ENCODE measurements at regions not wholly inside any gene's neighbourhood (a gene's known extent, or its start where the extent isn't known, plus 50 kb on each side); places are given as distances from the start of the nearest gene placed in this dataset.

- Histone ChIP-seq H3K36me3 (no peaks in the 10 kb centered on the region), H3K27ac (no peak overlapping the region), H3K4me3 (no peak overlapping the region), H3K9me3 (no peaks in the 10 kb centered on the region), H3K27me3 (no peaks in the 10 kb centered on the region), H3K4me1 (no peaks in the 10 kb centered on the region)
- intact Hi-C loops (cut with DNase I; ENCODE audit: low total_unique reads) = no loop called here
- no peak for TF ChIP-seq POLR2A (IDR thresholded peaks at IDR 0.05)
- TF ChIP-seq, protein P1, sequence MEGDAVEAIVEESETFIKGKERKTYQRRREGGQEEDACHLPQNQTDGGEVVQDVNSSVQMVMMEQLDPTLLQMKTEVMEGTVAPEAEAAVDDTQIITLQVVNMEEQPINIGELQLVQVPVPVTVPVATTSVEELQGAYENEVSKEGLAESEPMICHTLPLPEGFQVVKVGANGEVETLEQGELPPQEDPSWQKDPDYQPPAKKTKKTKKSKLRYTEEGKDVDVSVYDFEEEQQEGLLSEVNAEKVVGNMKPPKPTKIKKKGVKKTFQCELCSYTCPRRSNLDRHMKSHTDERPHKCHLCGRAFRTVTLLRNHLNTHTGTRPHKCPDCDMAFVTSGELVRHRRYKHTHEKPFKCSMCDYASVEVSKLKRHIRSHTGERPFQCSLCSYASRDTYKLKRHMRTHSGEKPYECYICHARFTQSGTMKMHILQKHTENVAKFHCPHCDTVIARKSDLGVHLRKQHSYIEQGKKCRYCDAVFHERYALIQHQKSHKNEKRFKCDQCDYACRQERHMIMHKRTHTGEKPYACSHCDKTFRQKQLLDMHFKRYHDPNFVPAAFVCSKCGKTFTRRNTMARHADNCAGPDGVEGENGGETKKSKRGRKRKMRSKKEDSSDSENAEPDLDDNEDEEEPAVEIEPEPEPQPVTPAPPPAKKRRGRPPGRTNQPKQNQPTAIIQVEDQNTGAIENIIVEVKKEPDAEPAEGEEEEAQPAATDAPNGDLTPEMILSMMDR (IDR thresholded peaks at IDR 0.05) = no peak
- DNase-seq = no peak
Observed at GRCh38 chr2:175576270-175576669, 394.8 kb upstream of the ATP5MC3 start.

DNA sequence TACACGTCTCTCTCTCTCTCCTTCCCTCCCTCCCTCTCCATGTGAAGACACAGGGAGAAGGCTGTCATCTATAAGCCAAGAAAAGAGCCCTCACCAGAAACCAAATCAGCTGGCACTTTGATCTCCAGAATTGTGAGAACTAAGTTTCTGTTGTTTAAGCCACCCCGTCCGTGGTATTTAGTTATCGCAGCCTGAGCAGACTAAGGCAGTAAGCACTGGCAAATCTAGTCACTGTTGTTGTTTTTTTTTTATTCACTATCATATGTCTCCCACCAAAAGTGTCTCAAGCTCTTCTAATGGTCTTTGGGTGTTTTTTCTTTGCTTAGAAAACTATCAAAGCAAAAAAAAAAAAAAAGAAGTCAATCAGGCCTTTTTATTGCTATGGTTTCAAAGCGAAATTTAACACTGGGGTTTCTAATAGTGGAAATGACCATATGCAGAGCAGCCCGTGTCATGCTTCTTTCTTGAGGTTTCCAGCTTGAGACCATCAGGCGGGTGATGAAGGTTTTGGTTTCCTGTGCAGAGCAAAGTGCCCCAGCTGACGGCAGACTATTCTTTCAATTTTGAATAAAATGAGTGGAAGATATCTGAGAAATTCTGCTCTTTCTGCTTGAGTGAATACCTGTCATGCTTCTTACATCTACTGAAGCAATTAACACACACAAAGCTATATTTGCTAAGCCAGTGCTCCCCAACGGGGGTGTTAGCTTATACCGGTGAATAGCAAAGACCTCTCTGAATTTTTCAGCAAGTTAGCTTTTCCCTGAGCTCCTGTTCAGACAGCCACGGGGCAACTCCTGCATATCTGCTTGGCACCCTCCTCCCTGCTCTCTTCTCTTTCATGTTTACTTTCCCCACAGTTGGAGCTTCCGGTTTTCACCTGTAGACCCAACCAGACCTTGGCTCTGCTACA, 394.1 kb upstream of the ATP5MC3 start:
- DNase-seq = no peak
- no peaks in the 10 kb centered on the region for H3K27me3 ChIP-seq
- intact Hi-C loops (cut with DNase I; ENCODE audit: low total_unique reads) = no loop called here

DNA sequence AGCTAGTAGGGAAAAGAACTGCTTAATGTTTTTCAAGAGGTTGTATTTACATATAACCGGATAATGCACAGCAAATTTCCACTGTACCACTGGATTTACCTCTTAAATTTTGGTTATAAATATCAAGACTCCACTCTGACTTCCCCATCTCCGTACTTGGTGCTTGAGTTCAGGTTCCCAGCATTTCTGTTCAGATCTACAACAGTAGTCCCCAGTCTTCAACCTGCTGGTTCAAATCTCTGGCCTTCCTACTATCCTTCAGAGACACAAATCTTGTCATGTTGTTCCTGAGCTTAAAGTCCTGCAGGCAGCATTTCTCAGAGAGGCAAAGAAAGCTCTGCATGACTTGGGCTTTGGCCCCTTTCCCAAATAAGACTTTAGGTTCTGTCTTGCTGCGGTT, 392.6 kb upstream of the ATP5MC3 start:
- Histone ChIP-seq H3K4me1 (no peaks in the 10 kb centered on the region), H3K36me3 (no peaks in the 10 kb centered on the region), H3K27ac (no peak overlapping the region), H3K9me3 (no peaks in the 10 kb centered on the region), H3K4me3 (no peak overlapping the region), H3K27me3 (no peaks in the 10 kb centered on the region)
- DNase-seq = no peak
- no peak for TF ChIP-seq POLR2A (IDR thresholded peaks at IDR 0.05)
- TF ChIP-seq, protein P1 (IDR thresholded peaks at IDR 0.05) = no peak
- intact Hi-C loops (cut with DNase I; ENCODE audit: low total_unique reads) = no loop called here

More for the DNA sequence above, 394.1 kb upstream of the ATP5MC3 start:
- H3K9me3 ChIP-seq = no peaks in the 10 kb centered on the region
- no peaks in the 10 kb centered on the region for H3K36me3 ChIP-seq
- no peaks in the 10 kb centered on the region for H3K4me1 ChIP-seq
- no peak overlapping the region for H3K27ac ChIP-seq
- TF ChIP-seq, protein P1 (IDR thresholded peaks at IDR 0.05) = no peak
- no peak for TF ChIP-seq POLR2A (IDR thresholded peaks at IDR 0.05)
- no peak overlapping the region for H3K4me3 ChIP-seq

DNA sequence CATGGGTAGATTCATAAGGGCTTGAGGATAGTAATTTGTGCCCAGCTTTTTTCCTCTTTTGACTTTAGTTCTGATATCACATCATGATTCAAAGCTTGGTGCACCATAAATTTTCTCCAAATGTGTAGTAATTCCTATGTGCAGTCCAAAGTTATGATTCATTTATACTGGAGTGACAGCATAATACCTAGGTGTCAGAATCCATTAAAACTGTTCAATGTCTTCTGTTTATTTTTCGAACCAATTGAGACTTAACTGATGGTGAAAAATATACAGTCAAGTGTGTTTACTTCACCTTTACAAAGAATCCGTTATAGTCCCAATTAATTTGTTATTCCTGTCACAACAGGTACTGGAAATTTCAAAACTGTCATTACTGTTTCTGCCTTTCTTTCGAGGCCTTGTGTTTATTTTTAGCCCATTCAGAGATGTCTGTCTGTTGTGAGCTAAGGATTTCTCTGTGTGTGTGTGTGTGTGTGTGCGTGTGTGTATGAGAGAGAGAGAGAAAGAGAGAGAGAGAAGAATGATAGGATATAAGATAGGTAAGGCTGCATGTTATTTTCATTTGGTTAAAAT, 389.7 kb upstream of the ATP5MC3 start:
- H3K36me3 ChIP-seq = no peaks in the 10 kb centered on the region
- intact Hi-C loops (cut with DNase I; ENCODE audit: low total_unique reads) = no loop called here
- no peak overlapping the region for H3K4me3 ChIP-seq
- no peaks in the 10 kb centered on the region for H3K9me3 ChIP-seq
- no peak for DNase-seq
- no peak overlapping the region for H3K27ac ChIP-seq
- TF ChIP-seq, protein P1 (IDR thresholded peaks at IDR 0.05) = no peak
- no peak for TF ChIP-seq POLR2A (IDR thresholded peaks at IDR 0.05)
- no peaks in the 10 kb centered on the region for H3K27me3 ChIP-seq
- H3K4me1 ChIP-seq = no peaks in the 10 kb centered on the region

GRCh38 chr2:175568109-175568730, 386.7 kb upstream of the ATP5MC3 start:
- Histone ChIP-seq H3K27ac (no peak overlapping the region), H3K27me3 (no peaks in the 10 kb centered on the region), H3K4me1 (no peaks in the 10 kb centered on the region), H3K4me3 (no peak overlapping the region), H3K9me3 (no peaks in the 10 kb centered on the region), H3K36me3 (no peaks in the 10 kb centered on the region)
- no peak for DNase-seq
- TF ChIP-seq POLR2A (IDR thresholded peaks at IDR 0.05) = no peak
- TF ChIP-seq, protein P1 (IDR thresholded peaks at IDR 0.05) = no peak
- intact Hi-C loops (cut with DNase I; ENCODE audit: low total_unique reads) = no loop called here

Data from uterus (tissue), 3 donors.